ENCODE measurements at regions not wholly inside any gene's neighbourhood (a gene's known extent, or its start where the extent isn't known, plus 50 kb on each side); places are given as distances from the start of the nearest gene placed in this dataset.

GRCh38 chr4:166622425-166622977 lies 611.8 kb downstream of the SPOCK3 start:
- DNase-seq: no peak
- Histone ChIP-seq H2BK120ac (ENCODE audit: low read depth, low read length, poor library complexity, severe bottlenecking) (no peak overlapping the region), H2BK20ac (ENCODE audit: low read depth, low read length, poor library complexity, severe bottlenecking) (no peak overlapping the region), H3T11ph (ENCODE audit: low read length) (no peak overlapping the region), H4K20me1 (ENCODE audit: control insufficient read depth, insufficient read depth, insufficient read length) (no peaks in the 10 kb centered on the region), H3K4me1 (ENCODE audit: insufficient read depth, low read length) (no peaks in the 10 kb centered on the region), H3K4me2 (ENCODE audit: insufficient read depth, insufficient read length, low read length) (no peak overlapping the region), H3K27ac (ENCODE audit: insufficient read length, low read depth, low read length) (no peak overlapping the region), H3K14ac (ENCODE audit: insufficient read depth, low read length) (no peak overlapping the region), H3K9me3 (ENCODE audit: control insufficient read depth, low read depth, low read length) (no peaks in the 10 kb centered on the region), H4K5ac (ENCODE audit: insufficient read length, low read depth, low read length) (no peak overlapping the region), H3K23me2 (ENCODE audit: insufficient read length, low read depth, low read length, poor library complexity, severe bottlenecking) (no peaks in the 10 kb centered on the region), H2AK5ac (ENCODE audit: insufficient read length, low read length) (no peak overlapping the region), H2BK5ac (ENCODE audit: insufficient read length, low read length) (no peak overlapping the region), H3K23ac (ENCODE audit: insufficient read length, low read depth, low read length) (no peak overlapping the region), H4K8ac (replicated peaks; ENCODE audit: insufficient read length, low read depth, low read length) (no peak overlapping the region), H2BK15ac (ENCODE audit: low read depth, low read length) (no peak overlapping the region), H3K79me1 (ENCODE audit: insufficient read depth, low read depth, low read length, poor library complexity, severe bottlenecking) (no peaks in the 10 kb centered on the region), H4K91ac (ENCODE audit: insufficient read length, low read depth, low read length) (no peak overlapping the region), H3K56ac (ENCODE audit: insufficient read length, low read depth, low read length) (no peak overlapping the region), H3K27me3 (ENCODE audit: insufficient read depth, low read length) (no peaks in the 10 kb centered on the region), H3K4ac (ENCODE audit: low read depth, low read length) (no peak overlapping the region), H3K79me2 (ENCODE audit: insufficient read depth, low read length) (no peaks in the 10 kb centered on the region), H2BK12ac (ENCODE audit: insufficient read length, low read depth, low read length) (no peak overlapping the region), H3K9ac (ENCODE audit: extremely low read depth, insufficient read length, low read length) (no peak overlapping the region), H2AFZ (ENCODE audit: low read length) (peak overlapping the region; percentile 78), H3K18ac (ENCODE audit: insufficient read length, low read depth, low read length) (no peak overlapping the region)
- H3K4me1 Mint-ChIP-seq: peaks cover 2 to 3% of the 10 kb centered on the region in 2 experiments; a peak in 3 of 4 replicates
- 0 out of 7 replicates have a peak overlapping the region, but pooled peaks of 1 of the 3 experiments have one; percentile 42 for H3K27ac Mint-ChIP-seq
- no peak overlapping the region for H3K4me3 Mint-ChIP-seq
- TF ChIP-seq CTCF (conservative IDR thresholded peaks at IDR 0.05): no peak
- H3K9me3 Mint-ChIP-seq: no peaks in the 10 kb centered on the region; a peak in 1 of 5 replicates
- WGBS (ENCODE audit: extremely low coverage, insufficient read length, low lambda C conversion rate): no CpG with 5 or more reads among the region's 6 CpGs
- H3K27me3 Mint-ChIP-seq (ENCODE audit: low read depth): no peaks in the 10 kb centered on the region
- no peaks in the 10 kb centered on the region; a peak in 1 of 7 replicates for H3K36me3 Mint-ChIP-seq (ENCODE audit: insufficient read depth in 1 of 3, low read depth in 3 of 3)
